Calu3 (cell line): ENCODE measurements at regions not wholly inside any gene's neighbourhood (a gene's known extent, or its start where the extent isn't known, plus 50 kb on each side); places are given as distances from the start of the nearest gene placed in this dataset.
"Not testable (repeated sequence)": the region's sequence is repeated elsewhere in the genome, so short reads cannot be mapped to it uniquely, and the experiment has no call there.

Experiments used
- BruUV-seq: library from RNA; stranded (reverse); fragments of 400-500 nt; replicated peaks from 2 replicates; lab custom pipeline; 2021; lab: Mats Ljungman, UMichigan
- CTCF ChIA-PET: fragments of 300-600 bp; sonication (Branson Sonifier 250); formaldehyde crosslinking; loops from one replicate; lab custom pipeline; 2022; ENCODE audit warnings: antibody characterized with exemption; lab: Charles Lee
- DNase-seq: peaks from one replicate; pipeline ENCODE4 v3.0.0; 2022
- H3K27ac Mint-ChIP-seq: one replicate; pipeline ENCODE4 v1.8.0; 2022; ENCODE audit warnings: mixed read lengths; ENCODE audit not compliant: unreplicated experiment
- H3K27me3 Mint-ChIP-seq: one replicate; pipeline ENCODE4 v1.8.0; 2022; ENCODE audit warnings: mixed read lengths; ENCODE audit not compliant: unreplicated experiment
- H3K36me3 Mint-ChIP-seq: one replicate; pipeline ENCODE4 v1.8.0; 2022; ENCODE audit warnings: mild to moderate bottlenecking, moderate library complexity, mixed read lengths; ENCODE audit not compliant: insufficient read depth, unreplicated experiment
- H3K4me1 Mint-ChIP-seq: one replicate; pipeline ENCODE4 v1.8.0; 2022; ENCODE audit warnings: mild to moderate bottlenecking, low read depth, mixed read lengths; ENCODE audit not compliant: unreplicated experiment
- H3K4me3 Mint-ChIP-seq: one replicate; pipeline ENCODE4 v1.8.0; 2022; ENCODE audit warnings: mild to moderate bottlenecking, low read depth, moderate library complexity, mixed read lengths; ENCODE audit not compliant: unreplicated experiment
- H3K9me3 Mint-ChIP-seq: one replicate; pipeline ENCODE4 v1.8.0; 2022; ENCODE audit warnings: low read depth, mixed read lengths; ENCODE audit not compliant: unreplicated experiment
- CTCF ChIP-seq: fragments of 200-600 bp; IDR thresholded peaks from one replicate; pipeline ENCODE4 v1.8.0; 2022; ENCODE audit warnings: antibody characterized with exemption; ENCODE audit not compliant: unreplicated experiment
- intact Hi-C: fragments of 100-400 bp; cut with micrococcal nuclease; formaldehyde crosslinking; loops from one replicate; pipeline ENCODE4 v1.10.0; 2022; ENCODE audit not compliant: unreplicated experiment

GRCh38 chr10:57897611-57898010 lies 370.1 kb downstream of the IPMK start:
- H3K9me3 Mint-ChIP-seq, result no peaks in the 10 kb centered on the region
- TF ChIP-seq CTCF, result no peak
- peak overlapping the region; percentile 56 for H3K4me3 Mint-ChIP-seq
- BruUV-seq, result no TSS peak
- no peak for DNase-seq
- peaks cover 20% of the 10 kb centered on the region for H3K36me3 Mint-ChIP-seq
- H3K27ac Mint-ChIP-seq, result peak overlapping the region; percentile 59
- no peaks in the 10 kb centered on the region for H3K27me3 Mint-ChIP-seq
- intact Hi-C loops, result loop anchor here (1.0 to 2.0 kb wide), 2 partner anchors 27 to 32 kb away; no protein-coding TSS in a partner anchor
- CTCF ChIA-PET, result interaction anchor here (0.9 kb wide), 1 partner anchor 8 kb away, joined by 4 read pairs; no protein-coding TSS in a partner anchor
- peaks cover 47% of the 10 kb centered on the region for H3K4me1 Mint-ChIP-seq

GRCh38 chr10:57894361-57894760 lies 373.3 kb downstream of the IPMK start:
- CTCF ChIA-PET, result interaction anchor here (0.5 to 0.7 kb wide), 2 partner anchors 21 to 43 kb away, joined by 3 to 4 read pairs; no protein-coding TSS in a partner anchor
- intact Hi-C loops, result no loop called here

GRCh38 chr10:57891201-57892006 lies 376.3 kb downstream of the IPMK start:
- intact Hi-C loops, result no loop called here
- no TSS peak for BruUV-seq
- peaks cover 2% of the 10 kb centered on the region for H3K9me3 Mint-ChIP-seq
- peaks cover 10% of the 10 kb centered on the region for H3K36me3 Mint-ChIP-seq
- CTCF ChIA-PET, result interaction anchor here (0.7 to 1.7 kb wide), 5 partner anchors 9 to 102 kb away, joined by 3 to 6 read pairs (median 3); no protein-coding TSS in a partner anchor
- peak overlapping the region; percentile 28 for H3K4me3 Mint-ChIP-seq
- peak; percentile 54 for DNase-seq
- H3K4me1 Mint-ChIP-seq, result peaks cover 53% of the 10 kb centered on the region
- peak overlapping the region; percentile 34 for H3K27ac Mint-ChIP-seq
- no peak for TF ChIP-seq CTCF
- H3K27me3 Mint-ChIP-seq, result no peaks in the 10 kb centered on the region

More at GRCh38 chr10:57894361-57894760, 373.3 kb downstream of the IPMK start:
- Mint-ChIP-seq H3K27ac (peak overlapping the region; percentile 27), H3K4me3 (peak overlapping the region; percentile 10), H3K9me3 (peaks cover 2% of the 10 kb centered on the region), H3K4me1 (peaks cover 56% of the 10 kb centered on the region), H3K27me3 (no peaks in the 10 kb centered on the region), H3K36me3 (peaks cover 25% of the 10 kb centered on the region)
- DNase-seq, result no peak
- no TSS peak for BruUV-seq
- no peak for TF ChIP-seq CTCF

GRCh38 chr10:57890691-57891090 lies 377.0 kb downstream of the IPMK start:
- H3K36me3 Mint-ChIP-seq, result peaks cover 10% of the 10 kb centered on the region
- H3K27me3 Mint-ChIP-seq, result no peaks in the 10 kb centered on the region
- no peak overlapping the region for H3K27ac Mint-ChIP-seq
- H3K4me1 Mint-ChIP-seq, result peaks cover 60% of the 10 kb centered on the region
- CTCF ChIA-PET, result interaction anchor here (0.7 to 1.7 kb wide), 3 partner anchors 9 to 102 kb away, joined by 3 to 6 read pairs (median 3); no protein-coding TSS in a partner anchor
- intact Hi-C loops, result no loop called here
- no TSS peak for BruUV-seq
- no peak for TF ChIP-seq CTCF
- DNase-seq, result no peak
- peaks cover 2% of the 10 kb centered on the region for H3K9me3 Mint-ChIP-seq
- no peak overlapping the region for H3K4me3 Mint-ChIP-seq

GRCh38 chr10:57885618-57885968 lies 382.1 kb downstream of the IPMK start:
- not testable (repeated sequence) for H3K27me3 Mint-ChIP-seq

More at GRCh38 chr10:57885618-57885968, 382.1 kb downstream of the IPMK start:
- H3K9me3 Mint-ChIP-seq, H3K36me3 Mint-ChIP-seq, DNase-seq, intact Hi-C loops, BruUV-seq, H3K4me3 Mint-ChIP-seq: not testable (repeated sequence)
- CTCF ChIA-PET, result interaction anchor here (0.7 kb wide), 1 partner anchor 68 kb away, joined by 3 read pairs; no protein-coding TSS in a partner anchor
- Mint-ChIP-seq H3K4me1 (peaks cover 63% of the 10 kb centered on the region), H3K27ac (peak overlapping the region; percentile 24)
